Ecto neural progenitor cell (in vitro differentiated cells): ENCODE measurements at regions not wholly inside any gene's neighbourhood (a gene's known extent, or its start where the extent isn't known, plus 50 kb on each side); places are given as distances from the start of the nearest gene placed in this dataset.

Experiments
- DNase-seq: peaks from one replicate; pipeline ENCODE4 v3.0.0-alpha.2; 2018; ENCODE audit warnings: low spot score

DNA sequence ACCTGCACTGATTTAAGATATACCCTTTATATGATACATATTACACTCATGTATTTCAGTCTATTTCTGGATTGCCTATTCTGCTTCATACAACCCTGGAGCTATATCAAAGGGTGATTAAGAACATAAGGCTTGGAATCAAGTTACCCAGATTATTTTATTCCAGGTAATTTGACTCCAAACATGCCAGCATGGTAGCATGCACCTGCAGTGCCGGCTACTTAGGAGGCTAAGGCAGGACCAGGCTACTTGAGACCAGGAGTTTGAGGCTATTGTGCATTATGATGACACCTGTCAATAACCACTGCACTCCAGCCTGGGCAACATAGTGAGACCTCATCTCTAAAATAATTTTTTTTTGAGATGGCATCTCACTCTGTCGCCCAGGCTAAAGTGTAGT, 50.4 kb upstream of the NEO1 start:
- no peak for DNase-seq

DNA sequence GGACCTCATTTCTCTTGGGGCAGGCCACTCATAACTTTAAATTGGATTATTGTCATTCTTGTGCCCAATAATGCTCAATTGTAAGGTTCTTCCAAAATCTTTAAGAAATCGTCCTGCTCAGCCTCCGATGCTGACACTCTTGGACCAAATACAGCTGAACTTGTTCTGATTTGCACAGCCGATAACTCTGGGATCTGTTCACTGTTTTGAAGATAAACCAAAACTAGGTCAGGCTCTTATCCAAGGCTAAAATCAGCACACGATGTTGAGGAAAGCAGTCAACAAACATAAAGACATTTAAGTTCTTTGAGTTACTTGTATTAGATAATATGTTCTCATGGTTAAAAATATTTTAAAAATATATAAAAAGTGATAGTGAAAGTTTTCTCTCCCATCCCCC, 52.0 kb upstream of the NEO1 start:
- no peak for DNase-seq

DNA sequence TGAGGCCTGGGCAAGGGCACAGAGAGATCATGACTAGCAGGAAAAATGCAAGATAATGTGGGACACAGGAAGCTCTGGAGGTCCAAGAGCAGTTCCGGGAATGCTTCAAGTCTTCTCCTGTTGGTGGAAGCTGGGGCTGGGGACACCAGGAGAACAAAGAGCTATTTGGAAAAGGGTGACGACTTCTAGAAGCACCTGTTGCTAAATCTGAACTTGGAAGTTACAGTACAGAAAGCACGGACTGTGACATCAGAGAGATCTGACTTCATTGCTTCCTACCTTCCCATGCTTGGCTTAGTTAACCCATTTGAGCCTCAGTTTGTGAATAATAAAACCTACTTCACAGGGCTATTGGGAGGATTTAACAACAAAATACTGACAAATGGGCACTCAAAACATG, 52.7 kb upstream of the NEO1 start:
- no peak for DNase-seq

DNA sequence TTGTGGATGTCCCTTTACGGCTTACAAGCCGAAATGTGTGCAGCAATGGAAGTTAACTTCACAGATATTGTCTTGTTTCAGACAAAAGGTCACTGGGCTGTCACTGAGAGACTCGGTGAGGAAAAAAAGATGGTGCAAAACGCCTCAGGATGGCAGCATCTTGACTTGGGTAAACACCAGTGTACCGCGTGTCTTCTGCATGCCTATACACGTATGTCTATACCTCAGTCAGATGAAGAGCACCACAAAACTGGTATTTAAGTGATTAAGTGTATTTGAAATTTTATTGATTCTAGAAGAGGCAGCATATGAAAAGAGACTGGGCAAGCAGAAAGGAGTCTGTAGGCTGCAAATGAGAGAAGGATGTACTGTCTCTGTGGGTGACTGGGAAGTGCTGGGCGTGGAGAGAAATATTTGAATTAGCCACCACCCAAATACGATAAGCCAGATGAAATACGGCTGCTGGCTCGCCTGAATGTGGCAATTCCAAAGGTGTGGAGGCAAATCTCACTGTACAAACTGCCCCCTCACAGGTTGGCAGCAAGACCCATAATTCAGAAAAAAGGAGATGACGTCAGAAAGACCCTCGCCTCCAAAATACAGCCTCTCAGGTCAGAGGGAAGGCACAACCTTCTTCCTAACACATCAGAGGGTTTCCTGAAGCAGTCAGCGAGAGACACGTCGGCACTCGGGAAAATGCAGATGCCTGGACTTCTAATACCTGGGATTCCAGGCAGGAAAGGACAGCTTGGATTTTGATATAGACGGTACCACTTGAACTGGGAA, 53.4 kb upstream of the NEO1 start:
- peak; percentile 27 for DNase-seq

DNA sequence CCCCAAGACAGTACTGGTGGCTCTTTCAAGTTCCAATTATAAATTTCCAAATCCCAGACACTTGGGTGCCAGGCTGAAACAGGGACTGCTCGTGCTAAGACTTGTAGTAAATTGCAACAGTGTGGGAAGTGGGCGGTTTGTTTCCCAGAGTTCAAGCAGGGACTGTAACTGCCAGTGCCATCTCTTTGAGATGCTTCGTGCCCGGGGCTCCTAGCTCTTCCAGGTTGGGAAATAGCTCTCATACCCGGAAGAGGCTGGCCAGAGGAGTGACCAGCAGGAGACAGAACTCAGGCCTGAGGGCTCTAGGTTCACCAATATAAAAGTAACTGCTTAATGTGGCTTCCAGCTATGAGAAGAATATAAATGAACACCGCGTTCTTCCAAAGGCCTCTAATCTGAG, 54.0 kb upstream of the NEO1 start:
- no peak for DNase-seq

DNA sequence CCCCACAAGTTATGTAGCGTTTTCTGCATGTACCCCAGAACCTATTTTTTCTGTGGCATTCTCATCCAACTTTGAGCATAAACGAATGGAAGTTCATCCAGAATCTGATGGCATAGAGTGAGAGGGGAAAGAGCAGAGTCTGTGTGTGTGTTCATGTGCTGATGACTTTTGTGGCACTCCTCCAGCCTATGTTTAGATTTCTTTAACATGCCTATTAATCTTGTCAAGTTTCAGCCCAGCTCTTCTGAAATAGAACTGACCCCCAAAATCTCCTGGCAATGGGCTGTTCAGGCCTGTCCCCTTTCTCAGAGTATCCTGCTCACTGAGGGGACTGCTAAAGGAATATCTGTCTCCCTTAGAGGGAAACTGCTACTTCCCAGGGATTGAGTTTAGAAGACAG, 56.4 kb upstream of the NEO1 start:
- DNase-seq, result no peak

DNA sequence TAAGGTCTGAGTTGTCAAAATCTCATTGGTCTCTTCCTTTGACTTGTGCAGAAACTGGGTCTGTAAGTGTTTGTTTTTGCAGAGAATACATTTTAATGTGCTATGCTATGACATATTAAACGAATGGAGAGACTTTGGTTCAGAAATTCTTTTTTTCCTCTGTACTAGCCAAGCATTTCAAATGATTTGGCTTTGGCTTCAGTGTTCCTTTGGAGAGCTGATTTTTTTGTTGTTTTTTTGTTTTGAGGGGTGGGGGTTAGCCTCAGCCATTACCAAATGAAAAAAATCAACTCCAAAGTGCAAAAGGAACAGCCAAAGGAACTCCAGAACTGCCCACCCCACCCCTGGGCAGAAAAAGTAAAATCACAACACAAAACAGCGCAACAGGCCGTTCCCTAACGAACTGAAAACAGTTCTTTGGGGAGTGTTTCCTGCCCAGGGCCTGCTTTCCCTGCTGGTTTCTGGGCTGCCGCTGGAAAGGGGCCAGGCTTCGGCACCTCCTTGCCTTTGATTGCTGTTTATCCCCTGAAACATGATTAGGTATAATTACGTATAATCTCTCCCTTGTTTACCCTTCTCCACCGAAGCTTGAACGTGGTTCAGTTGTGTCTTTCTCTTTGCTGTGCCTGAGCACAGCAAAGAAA, 57.6 kb upstream of the NEO1 start:
- DNase-seq, result no peak

DNA sequence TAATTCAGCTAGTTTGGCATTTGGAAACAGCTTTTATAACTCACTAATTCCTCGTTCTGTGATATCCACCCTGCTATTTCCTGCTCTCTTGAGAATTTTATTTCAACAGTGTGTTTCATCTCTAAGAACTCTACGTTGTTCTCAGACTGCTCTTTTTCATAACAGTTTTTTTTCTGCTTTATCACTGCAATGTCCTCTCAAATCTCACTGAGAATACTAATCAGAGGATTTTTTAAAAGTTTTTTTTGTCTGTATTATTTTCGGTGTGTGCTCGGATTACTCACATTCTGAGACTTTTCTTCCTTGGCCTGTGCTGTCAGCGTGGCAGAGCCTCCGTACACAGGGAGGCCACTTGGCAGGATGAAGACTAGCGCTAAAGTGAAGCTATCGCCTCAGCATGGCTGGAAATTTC, 59.4 kb upstream of the NEO1 start:
- no peak for DNase-seq

DNA sequence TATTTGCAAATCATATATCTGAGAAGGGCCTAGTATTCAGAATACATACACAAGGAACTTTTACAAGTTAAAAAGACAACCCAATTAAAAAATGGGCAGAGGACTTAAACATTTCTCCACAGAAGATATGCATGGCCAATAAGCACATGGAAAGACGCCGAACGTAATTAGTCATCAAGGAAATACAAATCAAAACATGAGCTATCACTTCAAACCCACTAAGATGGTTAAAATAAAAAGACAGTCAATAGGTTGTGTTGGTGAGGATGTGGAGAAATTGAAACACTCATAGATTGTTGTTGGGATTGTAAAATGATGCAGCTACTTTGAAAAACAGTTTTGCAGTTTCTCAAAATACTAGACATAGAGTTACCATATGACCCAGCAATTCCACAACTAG, 61.2 kb upstream of the NEO1 start:
- no peak for DNase-seq

DNA sequence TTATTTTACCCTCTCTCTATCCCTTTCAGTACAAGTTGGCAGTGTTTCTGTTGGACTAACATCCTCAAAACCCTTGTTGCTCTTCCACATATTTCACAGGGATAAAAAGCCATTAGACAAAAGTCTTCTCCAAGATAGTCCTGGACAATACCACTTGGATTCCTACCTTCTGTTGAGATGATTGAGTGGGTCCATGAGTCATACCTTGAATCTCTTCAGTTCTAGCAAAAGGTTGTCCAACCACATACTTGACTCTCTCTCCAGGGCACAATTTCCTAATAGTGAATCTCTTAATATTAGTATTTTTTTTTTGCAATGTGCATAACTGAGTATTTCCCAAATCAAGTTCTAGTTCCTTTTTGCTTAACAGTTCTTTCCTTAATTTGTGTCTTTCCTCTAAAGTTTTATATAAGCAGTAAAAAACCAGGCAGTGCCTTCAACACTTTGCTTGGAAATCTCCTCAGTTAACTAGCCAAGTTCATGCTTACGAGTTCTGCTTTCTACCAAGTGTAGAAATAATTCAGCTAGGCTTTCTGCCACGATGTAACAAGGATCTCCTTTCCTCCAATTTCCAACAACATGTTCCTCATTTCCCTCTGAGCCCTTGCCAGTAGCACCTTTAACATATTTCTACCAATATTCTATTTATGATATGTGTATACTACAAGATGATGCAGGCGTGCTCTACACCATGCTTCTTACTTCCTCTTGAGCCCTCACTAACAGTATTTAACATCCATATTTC, 68.3 kb upstream of the NEO1 start:
- DNase-seq, result no peak

DNA sequence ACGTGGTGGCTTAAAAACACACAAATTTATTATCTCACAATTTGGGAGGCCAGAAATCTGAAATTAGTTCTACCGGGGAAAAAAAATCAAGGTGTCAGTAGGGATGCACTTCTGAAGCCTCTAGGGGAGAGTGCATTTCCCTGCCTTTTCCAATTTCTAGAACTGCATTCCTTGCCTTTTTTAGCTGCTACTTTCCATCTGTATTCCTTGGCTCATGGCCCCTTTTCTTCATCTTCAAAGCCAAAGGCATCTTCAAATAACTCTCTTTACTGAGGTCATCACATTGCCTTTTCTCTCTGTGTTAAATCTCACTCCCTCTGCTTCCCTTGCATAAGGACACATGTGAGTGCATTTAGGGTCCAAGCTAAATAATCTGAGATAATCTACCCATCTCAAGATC, 69.5 kb upstream of the NEO1 start:
- DNase-seq, result no peak

DNA sequence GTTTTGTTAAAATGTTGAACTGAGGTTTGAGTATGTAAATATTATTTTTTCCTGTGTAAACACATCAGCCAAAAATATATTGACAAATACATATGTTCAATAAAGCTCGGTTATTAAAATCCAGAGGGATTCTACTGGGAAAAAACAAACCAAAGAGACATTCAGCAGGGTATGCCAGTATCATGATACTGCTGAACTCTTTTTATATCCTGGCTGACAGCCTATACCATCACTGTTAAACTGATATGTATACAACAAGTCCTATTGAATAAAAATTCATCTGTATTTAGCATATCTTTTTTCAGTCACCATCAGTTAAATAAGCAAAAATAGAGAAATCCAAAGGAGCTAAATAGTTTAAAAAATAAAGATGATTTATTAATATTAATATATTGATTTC, 71.6 kb upstream of the NEO1 start:
- DNase-seq, result no peak

DNA sequence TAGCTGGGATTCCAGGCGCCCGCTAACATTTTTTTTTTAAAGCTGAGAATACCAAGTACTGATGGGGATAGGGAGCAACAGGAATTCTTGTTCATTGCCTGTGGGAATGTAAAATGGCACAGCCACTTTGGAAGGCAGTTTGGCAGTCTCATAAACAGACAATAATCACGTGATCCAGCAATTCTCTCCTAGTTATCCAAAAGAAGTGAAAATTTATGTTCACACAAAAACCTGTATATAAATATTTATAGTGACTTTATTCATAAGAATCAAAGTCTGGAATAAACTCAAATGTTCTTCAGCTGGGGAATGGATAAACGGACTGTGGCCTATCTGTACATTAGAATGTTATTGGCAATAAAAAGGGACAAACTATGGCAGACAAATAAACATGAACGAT, 72.5 kb upstream of the NEO1 start:
- no peak for DNase-seq

DNA sequence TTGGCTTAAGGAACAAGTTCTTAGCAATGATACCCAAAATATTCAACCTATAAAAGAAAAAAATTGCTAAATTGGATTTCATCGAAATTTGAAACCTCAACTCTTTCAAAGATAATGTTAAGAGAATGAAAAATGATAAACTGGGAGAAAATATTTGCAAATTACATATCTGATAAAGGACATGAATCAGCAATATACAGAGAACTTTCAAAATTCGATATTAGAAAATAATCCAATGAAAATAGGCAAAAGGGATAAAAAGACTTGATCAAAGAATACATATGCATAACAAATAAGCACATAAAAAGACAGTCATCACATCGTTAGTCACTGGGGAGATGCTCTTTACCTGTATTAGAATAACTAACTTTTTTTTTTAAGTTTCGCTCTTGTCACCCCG, 73.0 kb upstream of the NEO1 start:
- DNase-seq, result no peak

DNA sequence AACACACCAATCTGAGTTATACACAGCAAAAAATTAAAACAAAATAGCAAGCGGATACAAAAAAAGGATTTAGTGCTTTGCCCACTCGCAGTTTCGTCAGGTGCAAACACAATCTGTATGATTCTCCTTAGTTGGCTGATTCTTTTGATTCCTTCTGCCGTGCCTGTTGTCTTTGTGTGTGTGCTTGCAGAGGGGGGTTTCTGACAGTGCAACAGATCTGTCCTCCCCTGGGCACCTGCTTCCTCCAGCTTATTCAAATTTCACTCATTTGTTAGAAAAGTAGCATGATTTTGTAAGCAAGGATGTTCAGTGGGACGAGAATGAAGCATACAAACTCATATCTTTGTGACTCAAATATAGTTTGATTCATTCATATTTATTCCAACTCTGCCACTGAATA, 74.0 kb upstream of the NEO1 start:
- DNase-seq, result no peak

DNA sequence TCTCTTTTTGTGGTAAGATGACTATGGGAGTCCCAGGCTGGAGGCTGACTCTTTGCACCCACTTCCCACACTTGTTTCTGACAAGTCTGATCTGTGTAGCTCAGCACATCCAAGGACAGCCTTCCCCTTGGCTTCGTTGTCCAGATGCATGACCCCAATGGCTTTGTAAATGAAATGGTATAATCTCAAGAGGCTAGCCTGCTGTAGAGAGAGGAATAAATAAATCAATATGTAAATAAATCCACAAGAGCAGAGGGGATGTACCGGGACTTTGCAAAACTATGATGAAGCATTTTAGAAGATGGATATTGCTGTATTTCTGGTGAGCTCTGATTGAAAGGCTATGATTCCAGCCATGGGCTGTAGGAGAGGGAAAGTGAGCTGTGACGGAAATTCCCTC, 79.9 kb upstream of the NEO1 start:
- no peak for DNase-seq

DNA sequence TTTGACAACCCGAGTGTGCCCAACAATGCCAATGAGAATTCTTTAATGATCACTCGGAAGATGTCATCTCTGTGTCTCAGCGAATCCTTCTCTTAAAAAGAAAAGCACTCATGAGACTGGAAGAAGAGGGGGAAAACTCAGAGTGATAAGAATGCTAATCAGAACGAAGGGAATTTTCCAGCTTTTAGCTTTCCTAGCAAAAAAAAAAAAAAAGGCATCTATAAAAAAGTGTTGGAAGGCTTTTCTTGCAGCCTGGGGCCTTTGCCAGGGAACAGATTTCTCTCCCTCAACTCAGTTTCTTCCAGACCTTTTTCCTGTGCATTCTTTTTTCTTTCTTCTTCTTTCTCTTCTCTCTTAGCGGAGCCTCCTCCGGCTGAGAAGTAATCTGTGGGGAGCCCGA, 80.5 kb upstream of the NEO1 start:
- no peak for DNase-seq

DNA sequence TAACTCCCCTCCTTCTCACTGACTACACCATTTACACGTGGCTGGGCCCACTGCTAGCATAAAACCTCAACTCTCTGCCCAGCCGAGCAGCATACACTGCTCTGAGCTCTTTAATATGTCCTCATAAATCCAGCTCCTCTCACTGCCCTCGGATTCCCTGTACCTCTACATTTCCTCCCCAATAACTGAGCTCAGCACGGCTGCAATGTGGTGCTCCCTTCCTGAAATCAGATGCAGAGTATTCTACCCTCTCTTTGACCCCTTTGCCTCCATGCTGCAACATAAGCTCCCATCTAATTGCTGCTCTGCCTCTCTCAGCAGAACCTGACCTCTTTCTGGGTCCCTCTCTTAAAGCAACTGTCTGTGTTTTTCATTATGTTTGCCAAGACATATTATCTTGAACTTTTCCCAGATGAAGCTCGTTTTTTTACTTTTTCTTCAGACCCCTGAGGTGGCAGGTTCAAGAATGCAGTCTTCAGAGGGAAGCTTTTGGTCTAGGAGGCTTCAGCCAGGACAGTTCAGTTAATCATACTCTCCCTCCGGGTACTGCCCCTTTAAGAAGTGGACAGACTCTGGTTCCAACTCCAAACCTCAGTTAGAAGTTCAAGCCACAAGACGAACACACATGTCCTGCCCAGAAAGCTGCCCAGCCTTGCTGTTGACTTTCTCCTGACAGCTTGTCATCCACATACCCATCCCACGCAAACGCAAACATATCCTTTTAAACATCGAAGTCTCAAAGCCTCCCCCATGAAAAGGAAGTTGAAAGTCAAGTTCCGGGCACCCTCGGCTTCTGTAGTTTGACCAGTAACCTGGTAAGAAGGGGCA, 81.1 kb upstream of the NEO1 start:
- DNase-seq, result no peak

DNA sequence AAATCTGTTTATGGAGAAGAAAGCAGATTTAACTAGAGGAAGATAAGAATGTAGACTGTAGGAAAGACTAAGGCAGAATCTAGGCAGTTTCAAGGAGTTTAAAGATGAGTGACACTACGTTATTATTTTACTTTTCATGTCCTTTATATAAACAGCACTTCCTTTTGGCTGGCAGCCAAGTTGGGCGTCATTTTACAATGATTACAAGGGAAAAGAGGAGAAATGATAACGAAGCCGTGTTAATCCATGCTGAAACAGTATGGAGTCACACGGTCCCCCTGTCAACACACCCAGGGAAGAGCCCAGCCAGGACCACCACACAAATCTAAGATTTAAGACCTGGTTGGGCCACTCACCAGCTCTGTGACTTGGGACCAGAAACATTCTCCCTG, 83.7 kb upstream of the NEO1 start:
- DNase-seq, result no peak

DNA sequence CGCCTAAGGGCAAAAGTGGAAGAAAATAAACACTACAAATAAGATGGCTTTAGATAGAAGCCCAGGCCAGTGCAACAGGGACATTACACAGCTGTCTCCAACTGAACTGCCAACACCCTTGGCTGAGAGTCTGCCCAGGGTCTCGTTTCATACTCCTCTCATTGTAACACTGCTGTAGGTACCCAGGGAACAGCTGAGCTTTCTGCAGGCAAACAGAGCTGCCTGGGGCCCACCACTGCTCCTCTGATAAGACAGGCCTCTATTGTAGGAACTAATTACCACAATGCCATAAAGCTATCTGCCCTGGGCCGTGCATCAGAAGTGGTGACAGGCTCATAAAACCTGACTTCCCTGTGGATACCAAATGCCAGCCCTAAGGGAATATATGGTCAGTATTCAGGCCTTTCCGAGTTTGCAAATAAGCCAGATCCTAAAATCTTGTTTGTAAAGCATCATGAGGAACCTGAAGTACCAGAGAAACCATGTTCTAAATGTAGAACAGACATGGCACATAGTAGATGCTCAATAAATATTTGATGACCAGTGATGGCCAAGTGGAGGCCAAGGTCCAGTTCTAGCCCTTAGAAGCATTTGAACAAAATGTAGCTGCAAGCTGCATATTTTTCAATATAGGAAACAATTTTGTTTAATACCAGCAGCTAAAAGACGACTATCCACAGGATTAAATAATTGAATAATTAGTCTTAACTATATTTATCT, 84.3 kb upstream of the NEO1 start:
- no peak for DNase-seq

DNA sequence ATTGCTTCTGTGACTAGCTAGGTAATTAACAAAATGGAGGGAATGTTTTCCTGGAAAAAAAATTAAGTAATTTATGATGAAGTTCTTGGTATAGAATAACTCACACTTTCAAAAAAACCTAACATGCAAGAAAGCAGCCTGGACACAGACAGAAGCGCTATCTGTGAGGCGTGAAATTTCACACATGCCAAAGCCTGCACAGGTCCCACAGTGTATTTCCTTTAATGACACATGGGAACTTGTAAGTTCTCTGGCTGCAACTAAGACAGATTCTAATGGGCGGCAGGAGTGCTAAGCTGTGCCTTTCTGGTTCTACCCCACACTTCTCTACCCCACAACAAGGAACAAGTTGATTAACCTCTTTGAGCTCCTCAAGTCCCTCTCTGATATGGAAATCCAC, 84.9 kb upstream of the NEO1 start:
- DNase-seq, result no peak

DNA sequence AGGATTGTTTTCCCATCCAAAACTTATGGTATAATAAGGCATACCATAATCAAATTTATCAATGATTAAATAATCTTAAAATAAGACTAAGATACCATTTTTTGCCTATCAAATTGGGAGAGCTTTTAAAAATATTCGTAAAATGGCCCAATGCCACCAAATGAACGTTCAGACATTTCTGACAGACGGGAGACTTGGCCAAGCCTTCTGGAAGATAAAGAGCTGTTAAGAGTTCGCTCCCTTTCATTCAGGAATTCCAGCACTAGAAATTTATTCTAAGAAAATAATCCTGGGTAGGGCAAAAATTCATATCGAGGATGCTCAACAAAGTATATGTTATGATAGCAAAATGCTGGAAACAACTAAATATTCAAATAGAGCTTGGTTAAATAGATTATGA, 85.6 kb upstream of the NEO1 start:
- no peak for DNase-seq
